GM20000 (cell line): ENCODE measurements at regions not wholly inside any gene's neighbourhood (a gene's known extent, or its start where the extent isn't known, plus 50 kb on each side); places are given as distances from the start of the nearest gene placed in this dataset.

Experiments used
- DNase-seq: peaks from one replicate; pipeline ENCODE4 v3.0.0; 2012; ENCODE audit warnings: low spot score
- CTCF ChIP-seq: IDR thresholded peaks from 2 replicates; pipeline ENCODE4 v1.5.1; 2012; ENCODE audit warnings: mild to moderate bottlenecking, control low read depth; ENCODE audit errors: extremely low read depth, missing control alignments

- TF ChIP-seq CTCF: no peak
Observed at GRCh38 chr7:109062798-109063197, 493.1 kb downstream of the DNAJB9 start.

GRCh38 chr7:109073543-109073942, 503.9 kb downstream of the DNAJB9 start:
- no peak for TF ChIP-seq CTCF
- DNase-seq: no peak

More at GRCh38 chr7:109062798-109063197, 493.1 kb downstream of the DNAJB9 start:
- DNase-seq: no peak

GRCh38 chr7:109076396-109076972, 506.8 kb downstream of the DNAJB9 start:
- TF ChIP-seq CTCF: no peak
- no peak for DNase-seq

- no peak for TF ChIP-seq CTCF
- no peak for DNase-seq
Observed at GRCh38 chr7:109091042-109091441, 521.4 kb downstream of the DNAJB9 start.

- no peak for DNase-seq
- TF ChIP-seq CTCF: no peak
Observed at GRCh38 chr7:109092268-109092667, 522.6 kb downstream of the DNAJB9 start.

- DNase-seq: no peak
Observed at GRCh38 chr7:109101332-109101731, 531.7 kb downstream of the DNAJB9 start.

GRCh38 chr7:109109558-109109957, 539.9 kb downstream of the DNAJB9 start:
- no peak for TF ChIP-seq CTCF
- no peak for DNase-seq

More at GRCh38 chr7:109101332-109101731, 531.7 kb downstream of the DNAJB9 start:
- TF ChIP-seq CTCF: no peak
